CD14-positive monocyte (primary cell): ENCODE measurements at regions not wholly inside any gene's neighbourhood (a gene's known extent, or its start where the extent isn't known, plus 50 kb on each side); places are given as distances from the start of the nearest gene placed in this dataset.

Experiments
- DNase-seq, 3 donors: peaks; one replicate each; pipeline ENCODE4 v3.0.0-alpha.2; 2011 to 2022
- H2AFZ ChIP-seq: 2 replicates; pipeline ENCODE4 v1.6.0; 2012; ENCODE audit warnings: mild to moderate bottlenecking, low read depth, low read length, inconsistent platforms; ENCODE audit not compliant: insufficient read depth, poor library complexity, severe bottlenecking
- H3K27ac ChIP-seq, 2 donors: 1 replicate in 1 of 2; 2 replicates in 1 of 2; pipeline ENCODE4 v1.5.1; 2012 to 2013; ENCODE audit warnings: low read length in 2 of 2, control low read depth in 1 of 2, inconsistent platforms in 1 of 2, low read depth in 1 of 2, mild to moderate bottlenecking in 1 of 2
- H3K27me3 ChIP-seq, 2 donors: one replicate each; pipeline versions ENCODE4 v1.6.0 to v1.6.1; 2011 to 2013; ENCODE audit warnings: low read length in 2 of 2; ENCODE audit not compliant: control insufficient read depth in 2 of 2, insufficient read depth in 2 of 2
- H3K36me3 ChIP-seq, 2 donors: replicated peaks in 1 of 2; 1 replicate in 1 of 2; 2 replicates in 1 of 2; pipeline versions ENCODE4 v1.5.1 to v1.6.1; 2012 to 2013; ENCODE audit warnings: low read length in 2 of 2, control low read depth in 1 of 2, inconsistent platforms in 1 of 2, mild to moderate bottlenecking in 1 of 2; ENCODE audit not compliant: insufficient read depth in 2 of 2, control insufficient read depth in 1 of 2
- H3K4me1 ChIP-seq, 2 donors: 1 replicate in 1 of 2; 2 replicates in 1 of 2; pipeline versions ENCODE4 v1.5.1 to v1.6.1; 2012 to 2013; ENCODE audit warnings: low read length in 2 of 2, control low read depth in 1 of 2, inconsistent platforms in 1 of 2, mild to moderate bottlenecking in 1 of 2, moderate library complexity in 1 of 2; ENCODE audit not compliant: insufficient read depth in 2 of 2, control insufficient read depth in 1 of 2
- H3K4me2 ChIP-seq: replicated peaks from 2 replicates; pipeline ENCODE3; 2012; ENCODE audit warnings: low read length, moderate library complexity, mild to moderate bottlenecking; ENCODE audit not compliant: poor library complexity, severe bottlenecking; ENCODE audit errors: extremely low read depth
- H3K4me3 ChIP-seq, 3 experiments: fragments of 200-600 bp in 1 of 3; sonication (generic) in 1 of 3; replicated peaks in 1 of 3; 1 replicate in 2 of 3; 2 replicates in 1 of 3; pipeline ENCODE4 v1.5.1; 2011 to 2013; ENCODE audit warnings: low read length in 3 of 3, mild to moderate bottlenecking in 3 of 3, control low read depth in 2 of 3, low read depth in 2 of 3, inconsistent platforms in 1 of 3, moderate library complexity in 1 of 3
- H3K79me2 ChIP-seq: 2 replicates; pipeline ENCODE4 v1.6.0; 2012; ENCODE audit warnings: mild to moderate bottlenecking, control low read depth, inconsistent platforms, low read length, moderate library complexity; ENCODE audit not compliant: insufficient read depth
- H3K9ac ChIP-seq: 2 replicates; pipeline ENCODE4 v1.6.0; 2017; ENCODE audit warnings: low read length, mild to moderate bottlenecking; ENCODE audit not compliant: insufficient read depth, poor library complexity, severe bottlenecking
- H3K9me3 ChIP-seq, 2 donors: replicated peaks in 1 of 2; 1 replicate in 1 of 2; 2 replicates in 1 of 2; pipeline versions ENCODE4 v1.5.1 to v1.6.1; 2012 to 2013; ENCODE audit warnings: low read length in 2 of 2, control low read depth in 1 of 2; ENCODE audit not compliant: control insufficient read depth in 1 of 2, insufficient read depth in 1 of 2
- H4K20me1 ChIP-seq: 2 replicates; pipeline ENCODE4 v1.6.0; 2012; ENCODE audit warnings: mild to moderate bottlenecking, low read length, control low read depth, moderate library complexity; ENCODE audit not compliant: insufficient read depth
- H3K27ac Mint-ChIP-seq, 7 donors: one replicate each; pipeline ENCODE4 v1.8.0; 2020; ENCODE audit warnings: mild to moderate bottlenecking in 7 of 7, mixed read lengths in 7 of 7, moderate library complexity in 6 of 7, inconsistent platforms in 2 of 7
- H3K27me3 Mint-ChIP-seq, 3 donors: one replicate each; pipeline ENCODE4 v1.8.0; 2021 to 2022; ENCODE audit warnings: low read depth in 3 of 3, mild to moderate bottlenecking in 3 of 3, mixed read lengths in 3 of 3, moderate library complexity in 3 of 3, inconsistent platforms in 1 of 3
- H3K36me3 Mint-ChIP-seq, 2 donors: one replicate each; pipeline ENCODE4 v1.8.0; 2020; ENCODE audit warnings: mixed read lengths in 2 of 2, inconsistent platforms in 1 of 2, mild to moderate bottlenecking in 1 of 2
- H3K4me1 Mint-ChIP-seq: one replicate; pipeline ENCODE4 v1.8.0; 2020; ENCODE audit warnings: mild to moderate bottlenecking, mixed read lengths
- H3K4me3 Mint-ChIP-seq, 2 donors: one replicate each; pipeline ENCODE4 v1.8.0; 2020; ENCODE audit warnings: mild to moderate bottlenecking in 2 of 2, mixed read lengths in 2 of 2, moderate library complexity in 1 of 2
- H3K9me3 Mint-ChIP-seq, 7 donors: one replicate each; pipeline ENCODE4 v1.8.0; 2020 to 2022; ENCODE audit warnings: mixed read lengths in 7 of 7, mild to moderate bottlenecking in 6 of 7, moderate library complexity in 6 of 7, inconsistent platforms in 2 of 7
- CTCF ChIP-seq: fragments of 200-600 bp; IDR thresholded peaks from one replicate; pipeline ENCODE4 v1.8.0; 2022; ENCODE audit warnings: antibody characterized with exemption, mild to moderate bottlenecking
- WGBS: methylation state at CpG from one replicate; pipeline ENCODE4 v1.1.5; 2013; ENCODE audit warnings: missing lambda C conversion rate; ENCODE audit not compliant: insufficient coverage; 5-methylcytosine and 5-hydroxymethylcytosine counted together
- intact Hi-C, 2 donors: fragments of 100-400 bp; cut with micrococcal nuclease; formaldehyde crosslinking; loops; one replicate each; pipeline versions ENCODE4 v1.15.0 to v1.15.1; 2023

GRCh38 chr12:75631831-75632230 lies 120.4 kb upstream of the KRR1 start:
- H3K36me3 ChIP-seq, result no peaks in the 10 kb centered on the region
- TF ChIP-seq CTCF, result no peak
- Mint-ChIP-seq H3K4me3 (no peak overlapping the region), H3K27ac (no peak overlapping the region), H3K27me3 (peaks cover 0 to 2% (median 1%) of the 10 kb centered on the region in 3 donors), H3K9me3 (peaks cover 0 to 5% (median 0%) of the 10 kb centered on the region in 7 donors), H3K4me1 (no peaks in the 10 kb centered on the region), H3K36me3 (no peaks in the 10 kb centered on the region)
- no peak overlapping the region for H3K27ac ChIP-seq
- H4K20me1 ChIP-seq, result no peaks in the 10 kb centered on the region
- H3K79me2 ChIP-seq, result no peaks in the 10 kb centered on the region
- 100% methylated on average over 3 of the region's 5 CpGs for WGBS
- H2AFZ ChIP-seq, result no peak overlapping the region
- no peak overlapping the region for H3K4me2 ChIP-seq
- no peaks in the 10 kb centered on the region for H3K9me3 ChIP-seq
- no peak overlapping the region for H3K9ac ChIP-seq
- no peak for DNase-seq
- H3K4me1 ChIP-seq, result no peaks in the 10 kb centered on the region
- no peak overlapping the region for H3K4me3 ChIP-seq
- no peaks in the 10 kb centered on the region for H3K27me3 ChIP-seq
- intact Hi-C loops, result no loop called here

- Histone ChIP-seq H3K79me2 (no peaks in the 10 kb centered on the region), H3K27me3 (no peaks in the 10 kb centered on the region), H3K4me1 (no peaks in the 10 kb centered on the region), H3K27ac (no peak overlapping the region), H3K36me3 (no peaks in the 10 kb centered on the region), H3K9me3 (no peaks in the 10 kb centered on the region), H3K4me3 (no peak overlapping the region), H3K9ac (no peak overlapping the region), H4K20me1 (no peaks in the 10 kb centered on the region), H2AFZ (no peak overlapping the region), H3K4me2 (no peak overlapping the region)
- Mint-ChIP-seq H3K4me1 (no peaks in the 10 kb centered on the region), H3K36me3 (no peaks in the 10 kb centered on the region), H3K27ac (no peak overlapping the region), H3K9me3 (peaks cover 0 to 5% (median 2%) of the 10 kb centered on the region in 7 donors), H3K27me3 (peaks cover 0 to 2% (median 0%) of the 10 kb centered on the region in 3 donors), H3K4me3 (no peak overlapping the region)
- no CpG with 5 or more reads among the region's 2 CpGs for WGBS
- TF ChIP-seq CTCF, result no peak
- intact Hi-C loops, result no loop called here
- no peak for DNase-seq
These were observed 118.7 kb upstream of the KRR1 start for GRCh38 chr12:75630091-75630490.
